NOMO-1 (cell line): ENCODE measurements at regions not wholly inside any gene's neighbourhood (a gene's known extent, or its start where the extent isn't known, plus 50 kb on each side); places are given as distances from the start of the nearest gene placed in this dataset.
"Not testable (repeated sequence)": the region's sequence is repeated elsewhere in the genome, so short reads cannot be mapped to it uniquely, and the experiment has no call there.

Experiments used
- DNase-seq, 2 experiments: peaks; one replicate each; lab custom pipeline; 2025; ENCODE audit not compliant: unreplicated experiment in 2 of 2; lab: John Stamatoyannopoulos, UW

DNA sequence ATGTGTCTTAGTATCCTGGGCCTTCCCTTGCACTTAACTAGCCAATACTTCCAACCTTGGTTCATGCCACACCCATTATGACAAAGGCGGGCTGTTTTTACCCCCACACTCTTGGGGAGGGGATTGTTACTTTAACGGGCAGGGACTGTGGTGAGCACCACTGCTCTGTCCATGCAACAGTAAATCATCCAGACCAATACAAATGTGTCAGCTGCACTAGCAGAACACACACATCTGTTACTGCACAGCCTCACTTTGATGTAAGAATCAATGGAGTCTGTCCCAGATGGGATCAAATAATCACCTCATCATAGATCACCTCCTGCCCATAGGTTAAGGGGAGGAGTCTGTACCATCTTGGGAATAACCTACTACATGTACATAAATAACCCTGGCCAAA lies 58.1 kb downstream of the NPAP1 start:
- no peak for DNase-seq

GRCh38 chr15:24734396-24734795 lies 58.8 kb downstream of the NPAP1 start:
- no peak for DNase-seq

- no peak for DNase-seq
These were observed 69.7 kb downstream of the NPAP1 start for GRCh38 chr15:24745290-24745689.

GRCh38 chr15:24746094-24746493 lies 70.5 kb downstream of the NPAP1 start:
- no peak for DNase-seq

DNA sequence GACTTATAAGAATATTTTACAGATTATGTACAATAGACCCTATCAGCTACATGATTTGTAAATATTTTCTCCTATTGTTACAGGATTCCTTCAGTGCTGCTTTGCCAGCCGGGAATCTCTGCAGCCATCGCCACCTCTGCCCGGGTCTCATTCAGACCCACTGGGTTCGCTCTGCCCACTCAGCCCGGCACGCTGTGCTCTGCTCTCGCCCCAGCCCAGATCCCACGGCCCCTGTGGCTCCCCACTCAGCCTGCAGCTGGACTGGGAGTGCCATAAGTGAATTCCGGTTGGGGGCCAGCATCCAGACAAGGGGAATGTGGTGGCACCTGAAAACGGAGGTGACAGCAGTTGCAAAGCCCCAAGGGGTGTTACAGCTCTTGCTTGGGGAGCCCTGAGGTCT lies 71.8 kb downstream of the NPAP1 start:
- no peak for DNase-seq

- DNase-seq = no peak
These were observed 73.4 kb downstream of the NPAP1 start for GRCh38 chr15:24748812-24749439.

DNA sequence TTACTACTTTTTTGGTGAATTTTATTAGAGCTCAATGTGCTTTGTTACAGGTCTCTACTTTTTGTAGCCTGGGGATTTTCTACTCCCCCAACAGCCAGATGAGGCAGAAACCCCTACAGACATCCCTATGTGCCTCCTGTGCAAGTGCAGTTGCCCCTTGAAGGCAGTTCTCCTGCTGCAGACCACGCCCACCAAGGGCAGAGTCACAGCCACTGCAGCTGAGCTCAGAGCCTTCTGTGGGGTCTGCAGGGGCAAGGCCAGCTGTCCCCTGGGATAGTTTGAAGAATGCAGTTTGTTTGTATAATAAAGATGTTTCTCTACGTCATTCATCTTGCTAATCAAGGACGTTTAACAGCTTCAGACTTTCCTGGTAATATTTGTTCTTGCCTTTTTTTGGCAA lies 76.8 kb downstream of the NPAP1 start:
- DNase-seq = no peak

- DNase-seq = no peak
These were observed 80.5 kb downstream of the NPAP1 start for GRCh38 chr15:24756101-24756500.

DNA sequence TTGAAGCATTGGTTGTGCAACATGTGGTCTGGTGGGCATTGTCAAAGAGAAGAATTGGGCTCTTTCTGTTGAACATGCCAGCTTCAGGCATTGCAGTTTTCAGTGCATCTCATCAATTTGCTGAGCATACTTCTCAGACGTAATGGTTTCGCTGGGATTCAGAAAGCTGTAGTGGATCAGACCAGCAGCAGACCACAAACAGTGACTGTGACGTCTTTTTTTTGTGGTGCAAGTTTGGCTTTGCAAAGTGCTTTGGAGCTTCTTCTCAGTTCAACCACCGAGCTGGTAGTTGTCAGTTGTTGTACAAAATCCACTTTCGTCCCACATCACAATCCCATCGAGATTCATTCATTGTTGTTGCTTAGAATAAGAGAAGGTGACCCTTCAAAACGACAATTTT lies 84.5 kb downstream of the NPAP1 start:
- no peak for DNase-seq

GRCh38 chr15:24761704-24762302 lies 86.2 kb downstream of the NPAP1 start:
- DNase-seq = peak in 1 of 2 experiments; percentile 2

- no peak for DNase-seq
These were observed 88.3 kb downstream of the NPAP1 start for GRCh38 chr15:24763891-24764290.

- no peak for DNase-seq
These were observed 89.0 kb downstream of the NPAP1 start for GRCh38 chr15:24764375-24765171.

- DNase-seq = no peak
These were observed 91.0 kb downstream of the NPAP1 start for GRCh38 chr15:24766511-24767133.

- no peak for DNase-seq
These were observed 96.7 kb downstream of the NPAP1 start for GRCh38 chr15:24772266-24772665.

DNA sequence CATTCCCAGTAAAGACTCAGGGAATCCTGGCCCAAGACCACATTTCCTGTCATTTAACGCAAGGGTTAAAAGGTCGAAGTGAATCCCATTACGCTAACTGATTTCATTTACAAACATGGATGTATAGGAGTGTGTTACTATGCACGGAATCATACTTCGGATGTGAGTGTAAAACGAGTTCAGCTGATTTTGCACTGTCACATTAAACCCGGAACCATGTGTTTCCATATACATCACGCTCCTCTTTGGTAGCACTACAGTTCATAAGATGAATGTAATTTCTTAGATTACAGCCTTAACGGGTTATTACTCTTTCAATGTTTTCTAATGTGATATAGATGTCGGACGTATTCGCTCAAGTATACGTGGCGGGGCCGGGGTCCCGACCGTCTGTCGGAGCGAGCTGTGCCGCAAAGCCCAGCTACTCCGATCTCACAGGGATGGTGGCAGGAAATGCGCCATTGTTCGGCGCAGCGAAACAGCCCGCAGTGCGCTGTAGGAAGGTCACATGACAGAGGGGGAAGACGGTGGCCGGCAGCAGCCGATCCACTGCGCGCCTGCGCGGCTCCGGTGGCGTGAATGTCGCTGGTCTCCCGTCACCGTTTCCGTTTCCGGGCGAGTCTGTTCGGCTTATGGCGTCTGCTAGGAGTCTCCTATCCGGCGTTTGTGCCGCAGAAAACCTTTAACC lies 97.3 kb downstream of the NPAP1 start:
- no peak for DNase-seq

- no peak for DNase-seq
These were observed 101.7 kb downstream of the NPAP1 start for GRCh38 chr15:24777307-24777706.

DNA sequence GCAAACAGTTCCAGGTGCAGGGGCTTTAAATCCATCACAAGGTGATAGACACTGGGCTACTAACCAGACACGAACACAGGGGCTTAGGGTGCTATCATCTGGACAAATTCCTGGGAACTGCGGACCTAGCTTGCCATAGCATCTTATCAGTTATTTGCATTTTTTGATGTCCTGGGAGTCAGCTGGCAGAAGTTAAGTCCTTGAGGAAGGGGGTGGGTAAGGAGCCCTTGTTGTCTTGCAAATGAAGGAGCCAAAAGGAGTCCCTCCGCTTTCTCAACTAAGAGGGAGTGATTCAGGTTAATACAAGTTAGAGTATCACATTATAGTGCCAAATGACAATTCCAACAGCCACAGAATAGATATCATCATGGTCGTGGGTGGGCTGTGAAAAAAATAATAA lies 108.9 kb downstream of the NPAP1 start:
- DNase-seq = no peak

DNA sequence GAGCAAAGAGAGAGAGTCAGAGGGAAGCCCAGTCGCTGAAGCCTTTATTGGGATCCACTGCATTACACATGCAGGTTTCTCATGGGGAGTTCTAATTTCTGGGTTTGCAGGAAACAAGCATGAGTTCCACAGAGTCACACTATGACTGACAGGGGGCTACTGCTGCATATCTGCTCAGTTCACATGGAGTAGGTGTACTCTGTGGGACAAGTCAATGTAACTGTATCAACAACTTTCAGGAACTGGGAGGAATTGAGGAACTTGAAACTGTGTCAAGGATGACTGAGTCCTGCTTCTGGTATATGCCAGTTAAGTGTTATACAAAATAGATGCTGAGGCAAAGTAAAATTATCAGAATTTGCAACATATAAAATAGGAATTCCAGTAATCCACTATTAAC lies 110.8 kb downstream of the NPAP1 start:
- no peak for DNase-seq

- DNase-seq = not testable (repeated sequence)
These were observed 127.0 kb downstream of the NPAP1 start for GRCh38 chr15:24802624-24803023.

GRCh38 chr15:24819680-24820079 lies 135.1 kb upstream of the SNRPN start:
- DNase-seq = no peak

DNA sequence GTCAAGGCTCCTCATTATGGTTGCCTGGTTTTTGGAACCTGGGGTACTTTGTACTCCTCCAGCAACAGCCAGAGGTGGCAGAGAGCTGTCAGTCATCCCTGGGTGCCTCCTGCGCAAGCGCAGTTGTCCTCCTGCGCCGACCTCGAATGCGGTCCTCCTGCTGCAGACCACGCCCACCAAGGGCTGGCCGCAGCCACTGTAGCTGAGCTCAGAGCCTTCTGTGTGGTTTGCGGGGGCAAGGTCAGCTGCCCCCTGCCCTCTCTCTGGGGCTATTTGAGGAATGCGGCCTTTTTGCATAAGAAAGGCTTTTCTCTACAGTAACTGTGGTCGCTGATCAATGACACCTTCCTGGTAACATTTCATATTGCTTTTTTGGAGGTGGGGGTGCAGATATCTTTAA lies 131.3 kb upstream of the SNRPN start:
- DNase-seq = no peak
